IMR-90 (cell line): ENCODE measurements at regions not wholly inside any gene's neighbourhood (a gene's known extent, or its start where the extent isn't known, plus 50 kb on each side); places are given as distances from the start of the nearest gene placed in this dataset.

Source experiments
- BHLHE40 ChIP-seq: fragments of 150-350 bp; IDR thresholded peaks from 2 replicates; pipeline ENCODE4 v1.6.1; 2016; ENCODE audit warnings: mild to moderate bottlenecking, low read depth, low read length
- CEBPB ChIP-seq: IDR thresholded peaks from 2 replicates; pipeline ENCODE4 v1.6.1; 2012; ENCODE audit warnings: low read depth, low read length, improper control_type of control experiment
- CHD1 ChIP-seq: IDR thresholded peaks from 2 replicates; pipeline ENCODE4 v1.6.1; 2012; ENCODE audit warnings: low read depth, low read length, improper control_type of control experiment
- CTCF ChIP-seq: conservative IDR thresholded peaks from 2 replicates; pipeline ENCODE4 v1.5.1; 2012; ENCODE audit warnings: mild to moderate bottlenecking, low read depth, low read length, improper control_type of control experiment
- FOS ChIP-seq: fragments of 150-350 bp; IDR thresholded peaks from 2 replicates; pipeline ENCODE4 v1.6.1; 2016; ENCODE audit warnings: low read depth, low read length
- MAFK ChIP-seq: IDR thresholded peaks from 2 replicates; pipeline ENCODE4 v1.6.1; 2012; ENCODE audit warnings: low read depth, low read length, improper control_type of control experiment
- MAZ ChIP-seq: IDR thresholded peaks from 2 replicates; pipeline ENCODE4 v1.6.1; 2012; ENCODE audit warnings: low read depth, mild to moderate bottlenecking, low read length, improper control_type of control experiment, moderate library complexity, borderline replicate concordance

GRCh38 chr18:78777992-78778391 is 201.6 kb upstream of the SALL3 start:
- TF ChIP-seq CTCF = no peak
- no peak for TF ChIP-seq MAFK
- TF ChIP-seq CEBPB = no peak
- TF ChIP-seq FOS = no peak
- TF ChIP-seq CHD1 = no peak
- TF ChIP-seq BHLHE40 = no peak
- TF ChIP-seq MAZ = no peak
